Heart left ventricle (tissue), 13 donors: ENCODE measurements at regions not wholly inside any gene's neighbourhood (a gene's known extent, or its start where the extent isn't known, plus 50 kb on each side); places are given as distances from the start of the nearest gene placed in this dataset.

Experiments used
- CTCF ChIP-seq, 12 donors: fragments of 200-600 bp; sonication (generic) in 4 of 12; IDR thresholded peaks; one replicate each; pipeline versions ENCODE4 v1.5.0 to v1.8.0; 2018 to 2022; ENCODE audit warnings: antibody characterized with exemption in 12 of 12, mild to moderate bottlenecking in 5 of 12
- POLR2A ChIP-seq, 2 donors: fragments of 450-650 bp; IDR thresholded peaks; one replicate each; pipeline ENCODE4 v1.6.1; 2017; ENCODE audit warnings: antibody characterized with exemption in 2 of 2, mild to moderate bottlenecking in 2 of 2, moderate library complexity in 2 of 2
- donor health status: ischemic (EF 13 %, LVEDD 7.1; RV severe dilation, severe dysfunction).
- donor health status: DM: no; HTN: yes; CAD: no.
- donor health status: DM: no; HTN: no; CAD: no.
- donor health status: ischemic (EF 25% LVEDD 6.9; RV normal size, moderate dysfunction).
- donor health status: ischemic (EF 25% LVEDD 5.7; RV mildly dilated, moderate dysfunction).
- donor health status: ischemic (EF 35%, LVEDD 5.7; RV mildly dilated, moderate dysfunction).
- donor health status: nonischemic (EF 11% LVEDD 7.7; RV severe dilation, severe dysfunction).
- donor health status: DM: yes; HTN: yes; CAD: no.
- donor health status: PGD.
- donor health status: ischemic (EF 29% LVEDD 5.4; RV normal size, mild dysfunction).
- donor health status: nonischemic (EF 23%, LVEDD 6.1; RV moderate dilation, normal function).

- TF ChIP-seq POLR2A (IDR thresholded peaks at IDR 0.05): no peak
- no peak for TF ChIP-seq CTCF (IDR thresholded peaks at IDR 0.05)
These were observed 189.0 kb upstream of the GOT2 start for GRCh38 chr16:58923094-58923493.
